ENCODE measurements at regions not wholly inside any gene's neighbourhood (a gene's known extent, or its start where the extent isn't known, plus 50 kb on each side); places are given as distances from the start of the nearest gene placed in this dataset.
A peak's percentile ranks its signal among the peaks of the same experiment; 100 is the strongest.

GRCh38 chr16:48099455-48099854 lies 56.3 kb downstream of the ABCC12 start (continued):
- TF ChIP-seq YY1 (IDR thresholded peaks at IDR 0.05; ENCODE audit: borderline replicate concordance in 1 of 3, control insufficient read depth in 1 of 3, extremely low read depth in 1 of 3, insufficient read depth in 3 of 3, insufficient read length in 1 of 3, insufficient replicate concordance in 2 of 3, low read depth in 1 of 3, low read length in 2 of 3) (peak in 1 of 3 experiments; percentile 75), REST (IDR thresholded peaks at IDR 0.05; ENCODE audit: borderline replicate concordance) (0 out of 2 replicates have a peak, but pooled peaks have one; percentile 16), REST (CRISPR knock-in tag; IDR thresholded peaks at IDR 0.05; ENCODE audit: low read depth) (no peak), RAD51 (IDR thresholded peaks at IDR 0.05; ENCODE audit: borderline replicate concordance, low read depth) (peak; percentile 83), ZNF143 (CRISPR knock-in tag; IDR thresholded peaks at IDR 0.05) (peak; percentile 77), TEAD4 (IDR thresholded peaks at IDR 0.05; ENCODE audit: low read length) (0 out of 2 replicates have a peak, but pooled peaks have one; percentile 12), TEAD4 (CRISPR knock-in tag; IDR thresholded peaks at IDR 0.05; ENCODE audit: borderline replicate concordance) (no peak)
- TF ChIP-seq, protein P1, sequence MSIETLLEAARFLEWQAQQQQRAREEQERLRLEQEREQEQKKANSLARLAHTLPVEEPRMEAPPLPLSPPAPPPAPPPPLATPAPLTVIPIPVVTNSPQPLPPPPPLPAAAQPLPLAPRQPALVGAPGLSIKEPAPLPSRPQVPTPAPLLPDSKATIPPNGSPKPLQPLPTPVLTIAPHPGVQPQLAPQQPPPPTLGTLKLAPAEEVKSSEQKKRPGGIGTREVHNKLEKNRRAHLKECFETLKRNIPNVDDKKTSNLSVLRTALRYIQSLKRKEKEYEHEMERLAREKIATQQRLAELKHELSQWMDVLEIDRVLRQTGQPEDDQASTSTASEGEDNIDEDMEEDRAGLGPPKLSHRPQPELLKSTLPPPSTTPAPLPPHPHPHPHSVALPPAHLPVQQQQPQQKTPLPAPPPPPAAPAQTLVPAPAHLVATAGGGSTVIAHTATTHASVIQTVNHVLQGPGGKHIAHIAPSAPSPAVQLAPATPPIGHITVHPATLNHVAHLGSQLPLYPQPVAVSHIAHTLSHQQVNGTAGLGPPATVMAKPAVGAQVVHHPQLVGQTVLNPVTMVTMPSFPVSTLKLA (conservative IDR thresholded peaks at IDR 0.05), result no peak
